ENCODE measurements at regions not wholly inside any gene's neighbourhood (a gene's known extent, or its start where the extent isn't known, plus 50 kb on each side); places are given as distances from the start of the nearest gene placed in this dataset.
A peak's percentile ranks its signal among the peaks of the same experiment; 100 is the strongest.
"Not testable (repeated sequence)": the region's sequence is repeated elsewhere in the genome, so short reads cannot be mapped to it uniquely, and the experiment has no call there.

GRCh38 chr7:155231241-155231800 lies 66.4 kb upstream of the INSIG1 start:
- no peak for DNase-seq

DNA sequence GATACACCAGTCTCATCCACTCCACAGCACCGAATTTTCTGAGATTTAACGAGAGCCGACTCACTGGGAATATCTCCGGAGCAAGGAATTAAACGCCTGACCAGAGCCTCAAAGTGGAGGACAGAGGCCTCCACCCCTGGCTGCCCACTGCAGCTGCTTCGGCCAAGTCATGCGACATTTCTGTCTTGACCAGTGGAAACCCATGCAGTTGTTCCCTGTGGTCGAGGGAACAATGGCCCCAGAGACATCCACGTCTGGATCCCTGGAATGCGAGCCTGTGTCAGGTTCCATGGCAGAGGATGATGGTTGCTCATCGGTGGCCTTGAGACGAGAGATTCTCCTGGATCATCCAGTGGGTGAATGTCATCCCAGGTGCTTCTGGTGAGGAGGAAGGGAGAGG lies 65.7 kb upstream of the INSIG1 start:
- DNase-seq = no peak

- no peak for DNase-seq
Measured at GRCh38 chr7:155232911-155233310, 64.8 kb upstream of the INSIG1 start.

GRCh38 chr7:155233311-155234157 lies 64.1 kb upstream of the INSIG1 start:
- DNase-seq = no peak

- peak; percentile 39 for DNase-seq
Measured at GRCh38 chr7:155234158-155234492, 63.6 kb upstream of the INSIG1 start.

DNA sequence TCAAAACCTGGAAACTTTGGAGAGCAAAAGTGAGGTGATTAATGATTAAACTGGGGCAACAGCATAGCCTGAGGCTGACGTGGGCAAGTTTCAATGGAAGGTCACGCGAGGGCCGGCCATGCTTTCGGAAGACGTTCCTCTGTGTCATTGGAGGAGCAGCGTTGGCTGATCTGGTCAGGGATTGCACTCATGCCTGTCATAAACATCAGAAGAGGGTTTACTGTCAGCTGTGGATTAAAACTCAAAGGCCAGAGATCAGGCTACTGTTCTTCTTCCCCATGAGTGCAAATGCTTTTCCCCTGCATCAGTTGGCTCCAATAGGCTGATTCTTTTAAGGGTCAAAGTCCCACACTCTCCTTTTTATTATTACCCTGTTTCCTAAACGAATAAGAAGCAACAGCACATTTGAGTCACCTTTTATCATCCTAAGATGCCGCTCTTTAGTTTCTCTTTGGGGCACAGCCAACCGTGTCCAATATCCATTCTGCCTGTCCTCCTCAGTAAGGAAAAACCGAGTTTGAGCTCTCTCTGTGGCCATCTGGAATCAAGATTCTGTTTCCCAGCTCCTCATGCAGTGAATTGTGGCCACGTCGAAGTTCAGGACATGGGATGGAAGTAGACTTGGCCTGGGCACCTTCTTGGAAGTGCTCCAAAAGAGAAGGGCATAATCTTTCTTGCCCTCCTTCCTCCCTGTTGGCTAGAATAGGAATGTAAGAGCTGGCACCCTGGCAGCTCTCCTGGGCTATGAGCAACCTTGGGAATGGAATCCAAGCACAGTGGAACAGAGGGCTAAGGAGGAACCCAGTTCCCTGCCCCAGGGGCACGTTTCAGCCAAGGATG lies 62.5 kb upstream of the INSIG1 start:
- no peak for DNase-seq

DNA sequence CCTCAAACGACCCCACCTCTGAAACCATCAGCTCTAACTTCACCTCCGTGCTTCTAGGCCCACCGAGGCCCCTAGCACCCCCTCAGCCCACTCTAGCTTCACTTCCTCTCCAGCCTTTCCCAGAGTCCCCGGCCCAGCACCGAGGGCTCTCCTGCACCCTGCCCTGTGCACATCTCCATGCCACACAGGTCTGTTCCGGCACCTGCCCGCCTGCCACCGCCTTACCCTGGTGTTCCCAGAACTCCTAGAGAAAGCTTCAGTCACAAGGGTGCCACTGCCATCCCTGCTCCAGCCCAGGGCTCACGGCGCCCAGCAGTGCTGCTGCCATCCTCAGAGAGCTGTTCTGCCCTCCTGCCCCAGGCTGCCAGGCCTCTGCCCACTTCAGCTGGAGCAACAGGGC lies 61.3 kb upstream of the INSIG1 start:
- DNase-seq = no peak

DNA sequence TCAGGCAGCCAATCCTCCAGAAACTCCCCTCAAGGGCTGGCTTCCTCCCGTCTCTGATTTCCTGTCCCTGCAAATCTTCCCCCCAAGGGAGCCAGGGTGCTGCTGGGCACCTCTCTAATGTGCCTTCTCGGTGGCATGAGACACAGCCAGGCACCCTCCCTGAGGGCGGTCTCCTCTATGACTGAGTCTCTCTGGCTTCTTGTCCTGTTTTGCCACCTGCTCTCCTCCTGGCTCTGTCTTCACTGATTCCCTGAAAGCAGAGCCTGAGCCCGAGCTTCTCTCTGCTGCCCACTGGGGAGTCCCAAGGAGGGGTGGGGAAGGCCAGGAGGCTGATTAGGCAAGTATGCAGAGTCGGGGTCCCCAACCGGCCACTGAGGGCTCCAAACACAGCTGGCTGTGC lies 60.4 kb upstream of the INSIG1 start:
- no peak for DNase-seq

DNA sequence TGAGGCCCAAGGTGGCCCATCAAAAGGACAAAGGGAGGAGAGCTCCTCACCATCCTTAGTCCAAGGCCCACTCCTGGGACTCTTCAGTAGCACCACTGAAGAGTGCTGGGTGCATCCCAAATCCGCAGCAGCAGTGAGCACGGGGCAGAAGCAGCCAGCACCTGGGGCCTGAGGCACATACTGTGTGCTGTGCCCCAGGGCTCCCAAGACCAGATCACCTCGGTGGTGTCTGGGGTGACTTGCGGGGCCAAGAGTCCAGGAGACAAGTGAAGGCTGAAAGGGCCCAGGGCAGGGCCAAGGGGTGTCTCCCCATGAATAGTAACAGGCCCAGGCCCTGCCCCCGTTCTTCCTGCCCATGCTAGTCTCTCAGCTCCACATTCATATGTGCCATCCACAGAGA lies 59.9 kb upstream of the INSIG1 start:
- no peak for DNase-seq

GRCh38 chr7:155239431-155240087 lies 58.1 kb upstream of the INSIG1 start:
- DNase-seq = not testable (repeated sequence)

DNA sequence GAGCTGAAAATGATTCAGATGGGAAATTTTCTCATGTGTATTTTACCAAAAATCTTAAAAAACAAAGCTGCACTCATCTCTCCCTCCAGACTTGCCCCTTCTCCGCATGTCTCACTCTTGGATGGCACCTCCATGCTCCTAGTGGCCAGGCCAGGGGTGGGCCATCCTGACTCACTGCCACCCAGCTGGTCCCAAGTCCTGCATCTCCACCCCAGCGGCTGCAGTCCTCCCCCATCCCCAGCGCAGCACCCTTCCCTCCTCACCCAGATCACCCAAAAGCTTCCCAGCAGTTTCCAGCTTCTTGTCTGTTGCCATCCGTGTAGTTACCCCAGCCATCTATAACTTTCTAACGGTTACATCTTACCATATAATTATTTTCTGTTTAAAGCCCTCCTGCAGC lies 53.0 kb upstream of the INSIG1 start:
- DNase-seq = no peak

GRCh38 chr7:155247479-155248365 lies 50.0 kb upstream of the INSIG1 start:
- DNase-seq = no peak

Measured in CD4-positive, alpha-beta T cell treated with Interleukin-17A for 4 hours (primary cell).